Fibroblast of skin of scalp (primary cell): ENCODE measurements at regions not wholly inside any gene's neighbourhood (a gene's known extent, or its start where the extent isn't known, plus 50 kb on each side); places are given as distances from the start of the nearest gene placed in this dataset.

Source experiments
- DNase-seq: peaks from one replicate; pipeline ENCODE4 v3.0.0-alpha.2; 2013

GRCh38 chr18:24992491-24992890 lies 359.5 kb downstream of the ZNF521 start:
- peak; percentile 32 for DNase-seq

- no peak for DNase-seq
Observed at GRCh38 chr18:24993628-24994027, 358.3 kb downstream of the ZNF521 start.

- DNase-seq = peak; percentile 14
Observed at GRCh38 chr18:24995056-24995455, 356.9 kb downstream of the ZNF521 start.

GRCh38 chr18:24995755-24996154 lies 356.2 kb downstream of the ZNF521 start:
- no peak for DNase-seq

GRCh38 chr18:24999650-25000267 lies 352.2 kb downstream of the ZNF521 start:
- no peak for DNase-seq

- DNase-seq = no peak
Observed at GRCh38 chr18:25001803-25002202, 350.2 kb downstream of the ZNF521 start.

- DNase-seq = peak; percentile 66
Observed at GRCh38 chr18:25005541-25006403, 346.2 kb downstream of the ZNF521 start.

- no peak for DNase-seq
Observed at GRCh38 chr18:25010623-25011374, 341.2 kb downstream of the ZNF521 start.
